Astrocyte of the hippocampus (primary cell): ENCODE measurements at regions not wholly inside any gene's neighbourhood (a gene's known extent, or its start where the extent isn't known, plus 50 kb on each side); places are given as distances from the start of the nearest gene placed in this dataset.

ENCODE experiments used
- DNase-seq: peaks from one replicate; pipeline ENCODE4 v3.0.0; 2011; ENCODE audit warnings: low read depth, low spot score

- DNase-seq, result no peak
These were observed 174.3 kb upstream of the STXBP5 start for GRCh38 chr6:147029923-147030322.

- peak; percentile 16 for DNase-seq
These were observed 170.9 kb upstream of the STXBP5 start for GRCh38 chr6:147033267-147033666.

- DNase-seq, result no peak
These were observed 168.3 kb upstream of the STXBP5 start for GRCh38 chr6:147035886-147036285.

- DNase-seq, result no peak
These were observed 166.3 kb upstream of the STXBP5 start for GRCh38 chr6:147037881-147038280.

- DNase-seq, result no peak
These were observed 163.9 kb upstream of the STXBP5 start for GRCh38 chr6:147040121-147040910.

- DNase-seq, result no peak
These were observed 161.5 kb upstream of the STXBP5 start for GRCh38 chr6:147042679-147043078.

- no peak for DNase-seq
These were observed 160.2 kb upstream of the STXBP5 start for GRCh38 chr6:147043994-147044477.

GRCh38 chr6:147046141-147046877 lies 157.9 kb upstream of the STXBP5 start:
- DNase-seq, result no peak

GRCh38 chr6:147048930-147049329 lies 155.3 kb upstream of the STXBP5 start:
- DNase-seq, result no peak

GRCh38 chr6:147053311-147053921 lies 150.8 kb upstream of the STXBP5 start:
- DNase-seq, result no peak

GRCh38 chr6:147054158-147054557 lies 150.1 kb upstream of the STXBP5 start:
- no peak for DNase-seq

GRCh38 chr6:147054871-147055270 lies 149.3 kb upstream of the STXBP5 start:
- no peak for DNase-seq

- DNase-seq, result no peak
These were observed 148.3 kb upstream of the STXBP5 start for GRCh38 chr6:147055821-147056392.

- DNase-seq, result no peak
These were observed 147.0 kb upstream of the STXBP5 start for GRCh38 chr6:147057188-147057587.

- no peak for DNase-seq
These were observed 146.4 kb upstream of the STXBP5 start for GRCh38 chr6:147057705-147058342.

- no peak for DNase-seq
These were observed 145.3 kb upstream of the STXBP5 start for GRCh38 chr6:147058786-147059385.

- no peak for DNase-seq
These were observed 143.6 kb upstream of the STXBP5 start for GRCh38 chr6:147060636-147061035.

- DNase-seq, result no peak
These were observed 143.0 kb upstream of the STXBP5 start for GRCh38 chr6:147061252-147061651.

- DNase-seq, result peak; percentile 75
These were observed 140.7 kb upstream of the STXBP5 start for GRCh38 chr6:147063469-147064031.

- no peak for DNase-seq
These were observed 138.4 kb upstream of the STXBP5 start for GRCh38 chr6:147065786-147066185.

GRCh38 chr6:147067184-147067583 lies 137.0 kb upstream of the STXBP5 start:
- DNase-seq, result no peak
